CD8-positive, alpha-beta memory T cell (primary cell): ENCODE measurements at regions not wholly inside any gene's neighbourhood (a gene's known extent, or its start where the extent isn't known, plus 50 kb on each side); places are given as distances from the start of the nearest gene placed in this dataset.

Experiments used
- CTCF ChIA-PET: fragments of 350-600 bp; sonication (Branson Sonifier 250); formaldehyde crosslinking; loops from one replicate; lab custom pipeline; 2021; ENCODE audit warnings: antibody characterized with exemption; lab: Charles Lee
- POLR2A ChIA-PET: fragments of 350-600 bp; sonication (Branson Sonifier 250); formaldehyde crosslinking; loops from one replicate; lab custom pipeline; 2021; ENCODE audit warnings: antibody characterized with exemption; lab: Charles Lee
- DNase-seq, 5 donors: peaks; one replicate each; pipeline versions ENCODE4 v3.0.0 to v3.0.0-alpha.2; 2020 to 2022; ENCODE audit warnings: mixed read lengths in 1 of 5
- H3K27ac ChIP-seq: one replicate; pipeline ENCODE4 v1.7.0; 2013; ENCODE audit warnings: low read depth, mild to moderate bottlenecking, low read length, moderate library complexity
- H3K27me3 ChIP-seq: 2 replicates; pipeline ENCODE4 v1.7.0; 2013; ENCODE audit warnings: low read length, mild to moderate bottlenecking; ENCODE audit not compliant: insufficient read depth, poor library complexity, severe bottlenecking
- H3K36me3 ChIP-seq: 2 replicates; pipeline ENCODE4 v1.7.0; 2013; ENCODE audit warnings: mild to moderate bottlenecking, low read length, moderate library complexity; ENCODE audit not compliant: insufficient read depth
- H3K4me1 ChIP-seq: 2 replicates; pipeline ENCODE4 v1.7.0; 2013; ENCODE audit warnings: mild to moderate bottlenecking, low read length, moderate library complexity; ENCODE audit not compliant: insufficient read depth
- H3K4me3 ChIP-seq: 2 replicates; pipeline ENCODE4 v1.7.0; 2013; ENCODE audit warnings: mild to moderate bottlenecking, low read length
- H3K9me3 ChIP-seq: 2 replicates; pipeline ENCODE4 v1.7.0; 2013; ENCODE audit warnings: mild to moderate bottlenecking, low read length
- H3K27ac Mint-ChIP-seq, 8 donors: one replicate each; pipeline ENCODE4 v1.8.0; 2020 to 2021; ENCODE audit warnings: mixed read lengths in 8 of 8, mild to moderate bottlenecking in 6 of 8, inconsistent platforms in 3 of 8, moderate library complexity in 3 of 8
- H3K27me3 Mint-ChIP-seq, 2 donors: one replicate each; pipeline ENCODE4 v1.8.0; 2020 to 2021; ENCODE audit warnings: mixed read lengths in 2 of 2, mild to moderate bottlenecking in 1 of 2, moderate library complexity in 1 of 2
- H3K36me3 Mint-ChIP-seq, 3 donors: one replicate each; pipeline ENCODE4 v1.8.0; 2020 to 2021; ENCODE audit warnings: mixed read lengths in 3 of 3, inconsistent platforms in 1 of 3, mild to moderate bottlenecking in 1 of 3
- H3K4me1 Mint-ChIP-seq, 3 donors: one replicate each; pipeline ENCODE4 v1.8.0; 2020 to 2021; ENCODE audit warnings: mixed read lengths in 3 of 3, inconsistent platforms in 1 of 3, mild to moderate bottlenecking in 1 of 3
- H3K4me3 Mint-ChIP-seq, 7 donors: one replicate each; pipeline ENCODE4 v1.8.0; 2020 to 2021; ENCODE audit warnings: mixed read lengths in 7 of 7, mild to moderate bottlenecking in 6 of 7, moderate library complexity in 4 of 7, inconsistent platforms in 2 of 7
- H3K9me3 Mint-ChIP-seq, 5 donors: one replicate each; pipeline ENCODE4 v1.8.0; 2020 to 2022; ENCODE audit warnings: mixed read lengths in 5 of 5, mild to moderate bottlenecking in 3 of 5, moderate library complexity in 2 of 5, inconsistent platforms in 1 of 5

- Histone ChIP-seq H3K9me3 (no peaks in the 10 kb centered on the region), H3K27ac (no peak overlapping the region), H3K4me1 (peaks cover 18% of the 10 kb centered on the region), H3K36me3 (no peaks in the 10 kb centered on the region), H3K27me3 (no peaks in the 10 kb centered on the region), H3K4me3 (peak overlapping the region; percentile 93)
- H3K27me3 Mint-ChIP-seq = peaks cover 10 to 11% of the 10 kb centered on the region in 2 donors
- ChIA-PET CTCF (interaction anchor here (0.9 to 4.9 kb wide), 3 partner anchors 85 to 289 kb away, joined by 3 to 26 read pairs (median 3); no protein-coding TSS in a partner anchor), POLR2A (no interaction called here)
- H3K36me3 Mint-ChIP-seq = peaks cover 0 to 10% (median 0%) of the 10 kb centered on the region in 3 donors
- H3K4me3 Mint-ChIP-seq = peak overlapping the region; percentile 78 to 92 (median 84)
- DNase-seq = peak; percentile 67 to 90 (median 80)
- H3K27ac Mint-ChIP-seq = peak overlapping the region in 7 of 8 donors; percentile 47 to 90 (median 78)
- H3K4me1 Mint-ChIP-seq = peaks cover 33 to 40% (median 39%) of the 10 kb centered on the region in 3 donors
- H3K9me3 Mint-ChIP-seq = no peaks in the 10 kb centered on the region
Observed at GRCh38 chr12:107317751-107318555, 224.6 kb upstream of the CRY1 start.

- CTCF ChIA-PET = interaction anchor here (4.9 kb wide), 1 partner anchor 84 kb away, joined by 26 read pairs; no protein-coding TSS in a partner anchor
- POLR2A ChIA-PET = no interaction called here
- peaks cover 0 to 10% (median 0%) of the 10 kb centered on the region in 3 donors for H3K36me3 Mint-ChIP-seq
- H3K4me3 Mint-ChIP-seq = peak overlapping the region; percentile 78 to 92 (median 84)
- H3K27ac ChIP-seq = no peak overlapping the region
- peak overlapping the region in 3 of 8 donors; percentile 51 to 90 (median 66) for H3K27ac Mint-ChIP-seq
- H3K27me3 Mint-ChIP-seq = peaks cover 10 to 11% of the 10 kb centered on the region in 2 donors
- H3K9me3 ChIP-seq = no peaks in the 10 kb centered on the region
- H3K4me1 ChIP-seq = peaks cover 22% of the 10 kb centered on the region
- H3K4me3 ChIP-seq = peak overlapping the region; percentile 93
- H3K27me3 ChIP-seq = no peaks in the 10 kb centered on the region
- H3K9me3 Mint-ChIP-seq = no peaks in the 10 kb centered on the region
- H3K4me1 Mint-ChIP-seq = peaks cover 33 to 45% (median 44%) of the 10 kb centered on the region in 3 donors
- DNase-seq = peak in 1 of 5 donors; percentile 5
- H3K36me3 ChIP-seq = no peaks in the 10 kb centered on the region
Observed at GRCh38 chr12:107318556-107318805, 225.1 kb upstream of the CRY1 start.

- DNase-seq = peak in 1 of 5 donors; percentile 15
- peaks cover 26% of the 10 kb centered on the region for H3K4me1 ChIP-seq
- peaks cover 10 to 11% of the 10 kb centered on the region in 2 donors for H3K27me3 Mint-ChIP-seq
- no peaks in the 10 kb centered on the region for H3K9me3 ChIP-seq
- no peaks in the 10 kb centered on the region for H3K36me3 ChIP-seq
- CTCF ChIA-PET = interaction anchor here (1.2 to 4.9 kb wide), 2 partner anchors 45 to 84 kb away, joined by 3 to 26 read pairs; no protein-coding TSS in a partner anchor
- no peak overlapping the region for H3K27ac ChIP-seq
- peak overlapping the region; percentile 93 for H3K4me3 ChIP-seq
- peaks cover 0 to 10% (median 0%) of the 10 kb centered on the region in 3 donors for H3K36me3 Mint-ChIP-seq
- H3K4me1 Mint-ChIP-seq = peaks cover 37 to 49% (median 49%) of the 10 kb centered on the region in 3 donors
- peak overlapping the region in 4 of 8 donors; percentile 4 to 90 (median 31) for H3K27ac Mint-ChIP-seq
- H3K9me3 Mint-ChIP-seq = no peaks in the 10 kb centered on the region
- H3K27me3 ChIP-seq = no peaks in the 10 kb centered on the region
- POLR2A ChIA-PET = no interaction called here
- H3K4me3 Mint-ChIP-seq = peak overlapping the region; percentile 78 to 92 (median 84)
Observed at GRCh38 chr12:107318806-107319532, 225.6 kb upstream of the CRY1 start.

GRCh38 chr12:107319533-107320032 lies 226.2 kb upstream of the CRY1 start:
- Histone ChIP-seq H3K4me3 (peak overlapping the region; percentile 93), H3K27ac (no peak overlapping the region), H3K36me3 (no peaks in the 10 kb centered on the region), H3K4me1 (peaks cover 26% of the 10 kb centered on the region), H3K27me3 (no peaks in the 10 kb centered on the region), H3K9me3 (no peaks in the 10 kb centered on the region)
- Mint-ChIP-seq H3K4me3 (peak overlapping the region; percentile 85 to 96 (median 91)), H3K9me3 (no peaks in the 10 kb centered on the region), H3K27me3 (peaks cover 10 to 11% of the 10 kb centered on the region in 2 donors), H3K36me3 (peaks cover 0 to 10% (median 0%) of the 10 kb centered on the region in 3 donors), H3K27ac (peak overlapping the region in 4 of 8 donors; percentile 77 to 98 (median 94)), H3K4me1 (peaks cover 37 to 51% (median 49%) of the 10 kb centered on the region in 3 donors)
- CTCF ChIA-PET = interaction anchor here (1.2 to 4.9 kb wide), 2 partner anchors 45 to 83 kb away, joined by 3 to 26 read pairs; no protein-coding TSS in a partner anchor
- DNase-seq = peak in 4 of 5 donors; percentile 1 to 52 (median 32)
- POLR2A ChIA-PET = interaction anchor here (0.6 to 2.7 kb wide), 2 partner anchors 53 to 1255 kb away, joined by 5 to 20 read pairs; no protein-coding TSS in a partner anchor

- no peaks in the 10 kb centered on the region for H3K36me3 ChIP-seq
- no peaks in the 10 kb centered on the region for H3K9me3 Mint-ChIP-seq
- H3K27me3 Mint-ChIP-seq = peaks cover 10 to 11% of the 10 kb centered on the region in 2 donors
- CTCF ChIA-PET = interaction anchor here (1.1 to 4.9 kb wide), 4 partner anchors 36 to 82 kb away, joined by 3 to 26 read pairs (median 4); no protein-coding TSS in a partner anchor
- DNase-seq = peak; percentile 57 to 89 (median 72)
- POLR2A ChIA-PET = interaction anchor here (0.6 to 2.7 kb wide), 3 partner anchors 52 to 1297 kb away, joined by 4 to 20 read pairs (median 5); no protein-coding TSS in a partner anchor
- H3K9me3 ChIP-seq = no peaks in the 10 kb centered on the region
- H3K4me3 Mint-ChIP-seq = peak overlapping the region; percentile 85 to 96 (median 91)
- H3K36me3 Mint-ChIP-seq = peaks cover 0 to 10% (median 0%) of the 10 kb centered on the region in 3 donors
- H3K4me1 ChIP-seq = peaks cover 26% of the 10 kb centered on the region
- peaks cover 39 to 58% (median 56%) of the 10 kb centered on the region in 3 donors for H3K4me1 Mint-ChIP-seq
- peak overlapping the region; percentile 93 for H3K4me3 ChIP-seq
- H3K27ac ChIP-seq = peak overlapping the region; percentile 53
- H3K27me3 ChIP-seq = no peaks in the 10 kb centered on the region
- peak overlapping the region; percentile 77 to 98 (median 96) for H3K27ac Mint-ChIP-seq
Observed at GRCh38 chr12:107320033-107320928, 226.9 kb upstream of the CRY1 start.

GRCh38 chr12:107320929-107321631 lies 227.7 kb upstream of the CRY1 start:
- CTCF ChIA-PET = interaction anchor here (1.1 to 4.9 kb wide), 3 partner anchors 35 to 82 kb away, joined by 3 to 26 read pairs (median 4); no protein-coding TSS in a partner anchor
- Histone ChIP-seq H3K36me3 (no peaks in the 10 kb centered on the region), H3K27me3 (no peaks in the 10 kb centered on the region), H3K4me1 (peaks cover 26% of the 10 kb centered on the region), H3K4me3 (peak overlapping the region; percentile 93), H3K27ac (peak overlapping the region; percentile 53), H3K9me3 (no peaks in the 10 kb centered on the region)
- Mint-ChIP-seq H3K27me3 (peaks cover 10 to 11% of the 10 kb centered on the region in 2 donors), H3K4me1 (peaks cover 42 to 59% (median 56%) of the 10 kb centered on the region in 3 donors), H3K4me3 (peak overlapping the region; percentile 85 to 96 (median 91)), H3K27ac (peak overlapping the region; percentile 77 to 98 (median 96)), H3K36me3 (peaks cover 0 to 10% (median 0%) of the 10 kb centered on the region in 3 donors), H3K9me3 (no peaks in the 10 kb centered on the region)
- DNase-seq = peak; percentile 42 to 94 (median 78)
- POLR2A ChIA-PET = interaction anchor here (2.7 kb wide), 1 partner anchor 51 kb away, joined by 20 read pairs; no protein-coding TSS in a partner anchor
